DND-41 (cell line): ENCODE measurements at regions not wholly inside any gene's neighbourhood (a gene's known extent, or its start where the extent isn't known, plus 50 kb on each side); places are given as distances from the start of the nearest gene placed in this dataset.
"Not testable (repeated sequence)": the region's sequence is repeated elsewhere in the genome, so short reads cannot be mapped to it uniquely, and the experiment has no call there.

Source experiments
- ATAC-seq: fragments of 200-7000 bp; cut with Tn5 transposase; 3 replicates; pipeline ENCODE4 v1.9.1; 2021; ENCODE audit warnings: low read depth; ENCODE audit not compliant: insufficient read depth
- DNase-seq: peaks from one replicate; pipeline ENCODE4 v3.0.0-alpha.2; 2020
- H2AFZ ChIP-seq: 2 replicates; pipeline ENCODE4 v1.6.0; 2012; ENCODE audit warnings: low read depth, low read length
- H3K27ac ChIP-seq: 2 replicates; pipeline ENCODE4 v1.5.1; 2012; ENCODE audit warnings: low read length, inconsistent platforms
- H3K27me3 ChIP-seq: fragments of 200-600 bp; sonication (generic); 2 replicates; pipeline ENCODE4 v1.6.0; 2012; ENCODE audit warnings: low read length, mild to moderate bottlenecking, inconsistent platforms; ENCODE audit not compliant: insufficient read depth, poor library complexity
- H3K36me3 ChIP-seq: 2 replicates; pipeline ENCODE4 v1.5.1; 2012; ENCODE audit warnings: low read length, inconsistent platforms; ENCODE audit not compliant: insufficient read depth
- H3K4me1 ChIP-seq: 2 replicates; pipeline ENCODE4 v1.5.1; 2012; ENCODE audit warnings: mild to moderate bottlenecking, low read length; ENCODE audit not compliant: insufficient read depth
- H3K4me2 ChIP-seq: 2 replicates; pipeline ENCODE4 v1.6.0; 2012; ENCODE audit warnings: mild to moderate bottlenecking, moderate library complexity, low read length, inconsistent platforms; ENCODE audit not compliant: insufficient read depth
- H3K4me3 ChIP-seq, 2 experiments: fragments of 200-600 bp in 1 of 2; shearing (Covaris generic) in 1 of 2; 2 replicates each; pipeline ENCODE4 v1.5.1; 2012 to 2016; ENCODE audit warnings: inconsistent platforms in 2 of 2, low read length in 2 of 2, mild to moderate bottlenecking in 2 of 2, low read depth in 1 of 2, moderate library complexity in 1 of 2
- H3K79me2 ChIP-seq: 2 replicates; pipeline ENCODE4 v1.6.0; 2012; ENCODE audit warnings: low read length, inconsistent platforms; ENCODE audit not compliant: insufficient read depth
- H3K9ac ChIP-seq: 2 replicates; pipeline ENCODE4 v1.6.0; 2012; ENCODE audit warnings: low read depth, mild to moderate bottlenecking, inconsistent platforms, low read length, moderate library complexity
- H3K9me3 ChIP-seq: 2 replicates; pipeline ENCODE4 v1.5.1; 2012; ENCODE audit warnings: low read length, moderate library complexity, mild to moderate bottlenecking, inconsistent platforms; ENCODE audit not compliant: insufficient read depth, severe bottlenecking
- H4K20me1 ChIP-seq: 2 replicates; pipeline ENCODE4 v1.6.0; 2012; ENCODE audit warnings: low read length; ENCODE audit not compliant: insufficient read depth
- CTCF ChIP-seq: IDR thresholded peaks from 2 replicates; pipeline ENCODE4 v1.5.1; 2012; ENCODE audit warnings: borderline replicate concordance, low read length, moderate library complexity, mild to moderate bottlenecking; ENCODE audit not compliant: poor library complexity, severe bottlenecking; ENCODE audit errors: extremely low read depth
- EZH2 ChIP-seq: IDR thresholded peaks from 3 replicates; pipeline ENCODE4 v1.6.1; 2012; ENCODE audit warnings: borderline replicate concordance, low read depth, mild to moderate bottlenecking, moderate library complexity, low read length, inconsistent platforms; ENCODE audit not compliant: severe bottlenecking

- ATAC-seq (no peak), DNase-seq (no peak)
- Histone ChIP-seq H3K79me2 (no peaks in the 10 kb centered on the region), H3K4me2 (no peak overlapping the region), H3K4me1 (no peaks in the 10 kb centered on the region), H2AFZ (no peak overlapping the region), H3K27ac (no peak overlapping the region), H3K36me3 (no peaks in the 10 kb centered on the region), H3K9me3 (no peaks in the 10 kb centered on the region), H3K4me3 (no peak overlapping the region), H3K27me3 (peaks cover 4% of the 10 kb centered on the region), H4K20me1 (no peaks in the 10 kb centered on the region), H3K9ac (no peak overlapping the region)
- TF ChIP-seq CTCF (no peak), EZH2 (no peak)
These were observed 144.5 kb downstream of the PSAT1 start for GRCh38 chr9:78441396-78441795.

GRCh38 chr9:78441822-78442431 is 145.0 kb downstream of the PSAT1 start:
- H3K4me3 ChIP-seq: no peak overlapping the region
- no peaks in the 10 kb centered on the region for H3K36me3 ChIP-seq
- H3K27ac ChIP-seq: no peak overlapping the region
- TF ChIP-seq CTCF: no peak
- TF ChIP-seq EZH2: no peak
- H3K9me3 ChIP-seq: no peaks in the 10 kb centered on the region
- H3K4me2 ChIP-seq: no peak overlapping the region
- H3K9ac ChIP-seq: no peak overlapping the region
- no peak overlapping the region for H2AFZ ChIP-seq
- H3K79me2 ChIP-seq: no peaks in the 10 kb centered on the region
- no peak for ATAC-seq
- no peak for DNase-seq
- H4K20me1 ChIP-seq: no peaks in the 10 kb centered on the region
- H3K27me3 ChIP-seq: peaks cover 4% of the 10 kb centered on the region
- H3K4me1 ChIP-seq: no peaks in the 10 kb centered on the region

GRCh38 chr9:78442577-78442976 is 145.7 kb downstream of the PSAT1 start:
- not testable (repeated sequence) for H3K27me3 ChIP-seq, H3K4me1 ChIP-seq, H3K79me2 ChIP-seq, H3K9ac ChIP-seq, H3K4me3 ChIP-seq, H3K27ac ChIP-seq, H2AFZ ChIP-seq, H3K36me3 ChIP-seq, H3K4me2 ChIP-seq, H4K20me1 ChIP-seq, H3K9me3 ChIP-seq, ATAC-seq
- peak; percentile 4 for DNase-seq

GRCh38 chr9:78443946-78444345 is 147.0 kb downstream of the PSAT1 start:
- ATAC-seq (no peak), DNase-seq (no peak)
- Histone ChIP-seq H3K9ac (no peak overlapping the region), H3K4me3 (no peak overlapping the region), H3K27me3 (peaks cover 4% of the 10 kb centered on the region), H3K36me3 (no peaks in the 10 kb centered on the region), H2AFZ (no peak overlapping the region), H3K9me3 (no peaks in the 10 kb centered on the region), H3K27ac (no peak overlapping the region), H3K4me1 (no peaks in the 10 kb centered on the region), H3K79me2 (no peaks in the 10 kb centered on the region), H4K20me1 (no peaks in the 10 kb centered on the region), H3K4me2 (no peak overlapping the region)
- TF ChIP-seq CTCF (no peak), EZH2 (no peak)
